KMS-11 (cell line): ENCODE measurements at regions not wholly inside any gene's neighbourhood (a gene's known extent, or its start where the extent isn't known, plus 50 kb on each side); places are given as distances from the start of the nearest gene placed in this dataset.

ENCODE experiments used
- H2AFZ ChIP-seq: fragments of 200-600 bp; sonication (generic); 2 replicates; pipeline ENCODE4 v1.6.1; 2016; ENCODE audit warnings: antibody characterized with exemption, mixed run types, low read depth
- H3K27ac ChIP-seq: fragments of 200-600 bp; sonication (generic); 2 replicates; pipeline ENCODE4 v1.6.1; 2016; ENCODE audit warnings: mild to moderate bottlenecking, mixed run types
- H3K27me3 ChIP-seq: fragments of 200-600 bp; sonication (generic); 2 replicates; pipeline ENCODE4 v1.6.1; 2017; ENCODE audit warnings: mild to moderate bottlenecking, low read depth, mixed run types, moderate library complexity; ENCODE audit not compliant: insufficient read depth
- H3K36me3 ChIP-seq: fragments of 200-600 bp; sonication (generic); 2 replicates; pipeline ENCODE4 v1.6.1; 2017; ENCODE audit warnings: mild to moderate bottlenecking, mixed run types; ENCODE audit not compliant: insufficient read depth
- H3K4me1 ChIP-seq: fragments of 200-600 bp; sonication (generic); 2 replicates; pipeline ENCODE4 v1.6.1; 2016; ENCODE audit warnings: mild to moderate bottlenecking, low read depth, mixed run types; ENCODE audit not compliant: poor library complexity, severe bottlenecking
- H3K4me2 ChIP-seq: fragments of 200-600 bp; sonication (generic); 2 replicates; pipeline ENCODE4 v1.7.0; 2016; ENCODE audit warnings: mild to moderate bottlenecking, mixed run types
- H3K4me3 ChIP-seq: fragments of 200-600 bp; sonication (generic); IDR thresholded peaks from 2 replicates; pipeline ENCODE4 v1.6.1; 2017; ENCODE audit warnings: low read depth, low read length, mixed read lengths; ENCODE audit not compliant: insufficient read depth
- H3K79me2 ChIP-seq: fragments of 200-600 bp; sonication (generic); 2 replicates; pipeline ENCODE4 v1.6.1; 2016; ENCODE audit warnings: low read depth, mixed run types; ENCODE audit not compliant: insufficient read depth
- H3K9ac ChIP-seq: fragments of 200-600 bp; sonication (generic); 2 replicates; pipeline ENCODE4 v1.6.1; 2016; ENCODE audit warnings: mild to moderate bottlenecking, mixed run types
- H4K20me1 ChIP-seq: fragments of 200-600 bp; sonication (generic); 2 replicates; pipeline ENCODE4 v1.6.1; 2016; ENCODE audit warnings: mild to moderate bottlenecking, mixed run types; ENCODE audit not compliant: insufficient read depth
- CTCF ChIP-seq: fragments of 200-600 bp; sonication (generic); conservative IDR thresholded peaks from 2 replicates; pipeline ENCODE4 v1.6.1; 2017; ENCODE audit warnings: low read depth, mild to moderate bottlenecking, antibody characterized with exemption, low read length, moderate library complexity, mixed read lengths

GRCh38 chr16:6536411-6536810, 796.2 kb upstream of the RBFOX1 start:
- Histone ChIP-seq H3K9ac (no peak overlapping the region), H3K27ac (no peak overlapping the region), H3K4me3 (no peak overlapping the region), H3K36me3 (no peaks in the 10 kb centered on the region), H4K20me1 (no peaks in the 10 kb centered on the region), H2AFZ (no peak overlapping the region), H3K4me1 (no peaks in the 10 kb centered on the region), H3K4me2 (no peak overlapping the region), H3K79me2 (no peaks in the 10 kb centered on the region), H3K27me3 (no peaks in the 10 kb centered on the region)
- TF ChIP-seq CTCF, result no peak

- H2AFZ ChIP-seq, result no peak overlapping the region
- H4K20me1 ChIP-seq, result no peaks in the 10 kb centered on the region
- TF ChIP-seq CTCF, result no peak
- H3K9ac ChIP-seq, result no peak overlapping the region
- no peaks in the 10 kb centered on the region for H3K79me2 ChIP-seq
- no peaks in the 10 kb centered on the region for H3K36me3 ChIP-seq
- H3K4me1 ChIP-seq, result no peaks in the 10 kb centered on the region
- H3K27me3 ChIP-seq, result no peaks in the 10 kb centered on the region
- no peak overlapping the region for H3K4me3 ChIP-seq
- no peak overlapping the region for H3K27ac ChIP-seq
- no peak overlapping the region for H3K4me2 ChIP-seq
Measured at GRCh38 chr16:6531067-6531466, 801.6 kb upstream of the RBFOX1 start.

GRCh38 chr16:6528217-6528616, 804.4 kb upstream of the RBFOX1 start:
- no peaks in the 10 kb centered on the region for H3K36me3 ChIP-seq
- no peaks in the 10 kb centered on the region for H3K4me1 ChIP-seq
- no peak overlapping the region for H2AFZ ChIP-seq
- H3K79me2 ChIP-seq, result no peaks in the 10 kb centered on the region
- H3K4me2 ChIP-seq, result no peak overlapping the region
- no peaks in the 10 kb centered on the region for H4K20me1 ChIP-seq
- no peaks in the 10 kb centered on the region for H3K27me3 ChIP-seq
- no peak overlapping the region for H3K27ac ChIP-seq
- H3K4me3 ChIP-seq, result no peak overlapping the region
- TF ChIP-seq CTCF, result no peak
- H3K9ac ChIP-seq, result no peak overlapping the region

- Histone ChIP-seq H3K4me2 (no peak overlapping the region), H3K27me3 (no peaks in the 10 kb centered on the region), H3K4me3 (no peak overlapping the region), H3K9ac (no peak overlapping the region), H3K4me1 (no peaks in the 10 kb centered on the region), H3K79me2 (no peaks in the 10 kb centered on the region), H2AFZ (no peak overlapping the region), H4K20me1 (no peaks in the 10 kb centered on the region), H3K27ac (no peak overlapping the region), H3K36me3 (no peaks in the 10 kb centered on the region)
- no peak for TF ChIP-seq CTCF
Measured at GRCh38 chr16:6527646-6528045, 805.0 kb upstream of the RBFOX1 start.

GRCh38 chr16:6524501-6524900, 808.1 kb upstream of the RBFOX1 start:
- H4K20me1 ChIP-seq, result no peaks in the 10 kb centered on the region
- no peaks in the 10 kb centered on the region for H3K27me3 ChIP-seq
- no peaks in the 10 kb centered on the region for H3K79me2 ChIP-seq
- no peak overlapping the region for H2AFZ ChIP-seq
- no peak overlapping the region for H3K4me2 ChIP-seq
- no peak overlapping the region for H3K9ac ChIP-seq
- H3K4me1 ChIP-seq, result no peaks in the 10 kb centered on the region
- no peak for TF ChIP-seq CTCF
- H3K4me3 ChIP-seq, result no peak overlapping the region
- no peak overlapping the region for H3K27ac ChIP-seq
- no peaks in the 10 kb centered on the region for H3K36me3 ChIP-seq
